ENCODE measurements at regions not wholly inside any gene's neighbourhood (a gene's known extent, or its start where the extent isn't known, plus 50 kb on each side); places are given as distances from the start of the nearest gene placed in this dataset.

DNA sequence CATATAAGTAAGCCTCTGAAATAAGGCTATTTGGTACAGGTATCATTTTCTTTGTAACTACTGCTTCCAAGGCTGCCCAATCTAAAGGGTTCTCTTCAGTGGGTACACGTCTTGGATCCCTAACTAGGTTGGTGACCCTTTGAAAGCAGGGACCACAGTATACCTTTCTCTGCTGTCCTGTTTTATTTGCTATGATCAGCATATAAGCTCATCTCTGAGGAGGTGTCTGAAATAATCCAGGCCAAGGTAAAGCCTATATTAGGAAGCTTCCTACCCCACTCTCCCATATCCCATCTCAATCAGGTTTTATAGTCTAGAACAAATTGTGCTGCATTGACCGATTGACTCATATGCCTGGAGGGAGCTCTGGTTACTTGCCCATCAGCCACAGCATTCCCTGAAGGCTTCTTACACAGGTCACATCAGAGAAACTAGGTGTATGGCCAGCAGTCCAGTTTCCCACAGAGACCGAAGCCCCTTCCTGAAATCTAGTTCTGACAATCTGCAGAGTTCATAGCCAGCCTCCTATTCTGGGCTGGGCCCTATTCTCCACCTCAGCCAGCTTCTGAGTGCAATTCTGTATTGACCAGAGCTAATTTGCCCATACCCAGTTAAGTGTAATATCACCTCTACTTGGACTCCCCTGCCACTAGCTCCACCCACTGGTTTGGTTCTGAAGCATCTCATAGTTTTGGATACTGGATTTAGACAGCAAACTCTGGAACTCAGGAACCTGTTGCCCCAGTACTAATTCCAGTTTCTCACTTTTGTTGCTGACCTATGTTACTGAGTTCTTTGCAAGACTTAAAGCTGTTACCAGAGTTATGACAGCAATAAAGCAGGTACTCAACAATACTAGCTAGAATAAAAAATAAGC lies 62.1 kb upstream of the ARHGAP20 start:
- no peak for DNase-seq

DNA sequence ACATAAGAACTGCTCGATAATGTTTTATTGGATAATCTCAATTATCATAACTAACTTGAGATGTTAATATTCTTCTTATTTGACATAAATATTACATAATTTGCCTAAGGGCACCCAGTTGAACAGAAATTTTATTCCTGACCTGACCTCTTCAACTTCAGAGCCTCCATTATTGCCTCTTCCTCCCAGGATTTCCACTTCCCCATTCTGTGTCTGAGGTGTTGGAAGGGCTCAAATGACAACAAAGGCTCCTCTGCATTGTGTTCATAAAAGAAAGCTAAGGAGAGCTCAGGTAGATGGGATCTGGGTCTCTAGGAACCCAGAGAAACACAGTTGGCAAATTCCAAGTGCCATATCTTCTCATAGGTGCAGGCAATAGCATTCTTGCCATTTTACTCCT lies 61.2 kb upstream of the ARHGAP20 start:
- peak; percentile 36 for DNase-seq

DNA sequence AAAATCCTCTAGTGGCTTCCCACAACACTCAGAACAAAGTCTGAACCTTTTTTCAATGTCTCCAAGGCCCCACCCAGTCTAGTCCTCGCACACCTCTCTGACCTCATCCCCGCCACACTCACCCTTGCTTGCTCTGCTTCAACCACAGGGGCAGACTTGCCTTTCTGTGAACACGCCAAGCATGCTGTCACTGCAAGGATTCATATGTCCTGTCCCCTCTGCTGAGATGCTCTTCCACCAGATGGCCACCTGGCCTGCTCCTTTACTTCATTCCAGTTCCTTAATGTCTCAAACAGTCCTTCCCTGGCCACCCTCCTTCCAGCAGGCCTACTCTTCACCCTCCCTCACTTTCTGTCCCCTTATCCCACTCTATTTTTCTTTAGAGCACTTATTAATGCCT lies 60.6 kb upstream of the ARHGAP20 start:
- DNase-seq: no peak

DNA sequence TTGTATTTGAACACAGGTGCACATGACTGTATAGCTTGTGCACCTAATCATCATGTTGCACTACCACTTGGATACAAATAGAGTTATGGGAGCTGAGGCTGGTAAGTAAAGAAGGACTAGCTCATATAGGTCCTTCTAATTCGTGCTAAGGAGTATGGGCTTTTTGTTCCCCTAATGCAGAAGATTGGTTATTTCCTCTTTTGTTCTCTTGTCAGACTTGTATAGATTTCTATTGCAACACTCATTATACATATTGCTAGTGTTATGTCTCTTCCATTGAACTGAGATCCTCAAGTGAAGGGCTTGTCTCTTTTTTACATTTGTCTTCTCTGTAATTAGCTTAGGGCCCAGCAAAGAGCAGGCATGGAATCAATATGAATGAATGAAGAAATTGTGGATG lies 54.1 kb upstream of the ARHGAP20 start:
- peak; percentile 68 for DNase-seq

DNA sequence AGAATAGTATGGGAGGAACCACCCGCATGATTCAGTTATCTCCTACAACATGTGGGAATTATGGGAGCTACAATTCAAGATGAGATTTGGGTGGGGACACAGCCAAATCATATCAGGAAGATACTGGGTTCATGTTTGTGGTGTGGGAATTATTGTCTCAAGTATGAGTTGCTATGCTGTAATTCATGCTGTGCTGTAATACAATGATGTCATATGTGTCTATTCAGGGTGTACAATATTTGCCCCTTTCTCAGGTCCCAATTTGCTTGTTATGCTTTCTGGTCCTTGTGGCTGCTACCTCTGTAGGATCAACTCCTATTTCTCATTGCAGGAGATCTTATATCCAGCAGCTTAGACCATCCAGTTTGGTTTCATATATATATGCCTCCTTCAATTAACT lies 52.2 kb upstream of the ARHGAP20 start:
- DNase-seq: no peak

DNA sequence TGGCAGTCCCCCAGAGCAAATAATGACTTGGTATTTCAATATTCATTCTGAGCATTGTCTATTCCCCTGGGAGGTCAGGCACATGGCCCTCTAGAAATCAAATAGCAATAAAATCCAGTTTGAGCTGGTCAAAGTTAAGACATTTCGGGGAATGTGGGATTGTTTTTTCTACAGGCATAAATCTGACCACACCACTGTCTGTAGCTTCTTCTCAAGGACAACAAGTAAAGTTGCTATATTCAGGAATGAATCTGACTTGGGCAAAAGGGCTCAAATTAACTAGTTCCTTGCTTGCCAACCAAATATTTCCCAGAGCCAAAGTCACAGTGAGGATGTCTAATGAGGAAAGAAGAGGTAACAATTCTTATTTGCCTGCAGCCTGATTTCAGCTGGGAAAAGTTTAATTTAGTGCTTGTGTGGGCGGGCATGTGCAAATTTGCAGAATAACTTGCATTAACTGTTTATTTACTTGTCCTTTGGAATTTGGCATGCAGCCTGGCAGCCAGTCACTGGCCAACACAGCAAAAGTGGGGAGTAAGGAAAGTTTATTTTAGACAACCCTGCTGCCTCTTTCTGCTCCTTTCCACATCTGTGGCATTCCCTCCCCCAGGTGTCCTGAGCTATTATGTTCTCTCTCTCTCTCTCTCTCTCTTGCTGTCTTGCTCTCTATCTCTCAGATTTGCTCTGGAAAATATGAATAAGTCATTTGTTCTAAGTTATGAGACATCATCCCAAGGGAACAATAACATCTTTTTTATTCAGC lies 51.2 kb upstream of the ARHGAP20 start:
- no peak for DNase-seq

DNA sequence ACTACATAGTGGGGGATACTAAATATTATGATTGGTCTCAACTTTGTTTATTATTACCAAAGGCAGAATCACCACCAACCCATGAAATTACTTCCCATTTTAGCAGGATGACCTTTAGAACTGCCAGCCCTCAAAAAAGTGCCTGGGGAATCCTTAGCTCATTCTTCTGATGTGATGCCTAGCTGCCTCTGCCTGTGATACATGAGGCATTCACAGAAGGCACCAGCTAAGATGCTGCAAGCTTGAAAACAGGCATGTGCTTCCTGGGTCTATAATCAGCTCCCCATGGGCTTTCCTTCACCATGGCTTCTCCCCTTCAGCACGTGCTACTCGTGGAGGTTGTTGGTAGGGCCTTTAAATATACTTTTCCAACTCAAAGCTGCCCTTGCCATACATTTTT lies 50.4 kb upstream of the ARHGAP20 start:
- no peak for DNase-seq

Data from MV-4-11 (cell line).